ENCODE measurements at regions not wholly inside any gene's neighbourhood (a gene's known extent, or its start where the extent isn't known, plus 50 kb on each side); places are given as distances from the start of the nearest gene placed in this dataset.

GRCh38 chr17:70891306-70891705, 722.0 kb downstream of the KCNJ2 start:
- H4K20me1 ChIP-seq (replicated peaks; ENCODE audit: control insufficient read depth, extremely low read depth, insufficient read depth, low read length), result no peaks in the 10 kb centered on the region
- BruUV-seq (replicated peaks), result no TSS peak
- H3K9me1 ChIP-seq (replicated peaks; ENCODE audit: control insufficient read depth, extremely low read depth, insufficient read depth, low read length), result no peaks in the 10 kb centered on the region
- ChIA-PET POLR2A (no interaction called here), CTCF (no interaction called here)
- no peak overlapping the region for H3K4me3 ChIP-seq (replicated peaks in 1 of 3; ENCODE audit: insufficient read depth in 1 of 3, low read depth in 1 of 3, low read length in 3 of 3)
- DNase-seq (ENCODE audit: low read depth, low spot score) (no peak), FAIRE-seq (no peak)
- H2AFZ ChIP-seq (ENCODE audit: low read depth, low read length), result no peak overlapping the region
- TF ChIP-seq POLR2AphosphoS5 (IDR thresholded peaks at IDR 0.05; ENCODE audit: insufficient read depth, low read depth, low read length) (no peak), CTCF (IDR thresholded peaks at IDR 0.05; ENCODE audit: extremely low read depth in 1 of 2, insufficient read depth in 1 of 2, low read depth in 1 of 2, low read length in 2 of 2) (no peak), JUN (IDR thresholded peaks at IDR 0.05; ENCODE audit: borderline replicate concordance, insufficient read depth, insufficient read length, low read depth) (no peak), EZH2 (IDR thresholded peaks at IDR 0.05; ENCODE audit: borderline replicate concordance, low read depth, low read length, severe bottlenecking) (no peak), GATA2 (IDR thresholded peaks at IDR 0.05; ENCODE audit: insufficient read depth, insufficient read length, low read depth, low read length) (no peak), POLR2A (IDR thresholded peaks at IDR 0.05; ENCODE audit: low read depth, low read length) (no peak), FOS (IDR thresholded peaks at IDR 0.05; ENCODE audit: borderline replicate concordance, insufficient read depth, low read length) (no peak), MYC (IDR thresholded peaks at IDR 0.05; ENCODE audit: low read depth, low read length) (no peak), MAX (IDR thresholded peaks at IDR 0.05; ENCODE audit: insufficient read depth, insufficient read length) (no peak)
- H3K4me2 ChIP-seq (ENCODE audit: insufficient read depth, low read length), result no peak overlapping the region
- H3K27me3 ChIP-seq (ENCODE audit: control insufficient read depth in 2 of 2, insufficient read depth in 2 of 2, low read length in 2 of 2), result no peaks in the 10 kb centered on the region
- no peak overlapping the region for H3K27ac ChIP-seq (ENCODE audit: insufficient read depth, low read depth, low read length)
- dilution Hi-C loops (cut with MboI; ENCODE audit: extremely low pct_ligation_motif_present, low sequenced_read_pairs), result no loop called here
- intact Hi-C loops (cut with micrococcal nuclease), result no loop called here
- no peaks in the 10 kb centered on the region for H3K36me3 ChIP-seq (ENCODE audit: control insufficient read depth in 2 of 2, extremely low read depth in 1 of 2, insufficient read depth in 2 of 2, low read length in 2 of 2)
- no peak overlapping the region for H3K9ac ChIP-seq (replicated peaks; ENCODE audit: extremely low read depth, insufficient read depth, low read length)
- H3K9me3 ChIP-seq (replicated peaks; ENCODE audit: control insufficient read depth, insufficient read depth, low read length), result peaks cover 1% of the 10 kb centered on the region
- no peaks in the 10 kb centered on the region for H3K79me2 ChIP-seq (ENCODE audit: control insufficient read depth, insufficient read depth, low read length)
- H3K4me1 ChIP-seq (ENCODE audit: control insufficient read depth, extremely low read depth, insufficient read depth, low read length), result no peaks in the 10 kb centered on the region

Data from endothelial cell of umbilical vein (primary cell).